RWPE2 (cell line): ENCODE measurements at regions not wholly inside any gene's neighbourhood (a gene's known extent, or its start where the extent isn't known, plus 50 kb on each side); places are given as distances from the start of the nearest gene placed in this dataset.

Experiments used
- ATAC-seq: fragments of 200-7000 bp; cut with Tn5 transposase; 3 replicates; pipeline ENCODE4 v1.9.1; 2021; ENCODE audit warnings: low read depth
- DNase-seq: peaks from one replicate; pipeline ENCODE4 v3.0.0-alpha.2; 2020; ENCODE audit warnings: low spot score
- H3K27ac ChIP-seq: fragments of 450-650 bp; 2 replicates; pipeline ENCODE4 v1.5.1; 2017; ENCODE audit warnings: mild to moderate bottlenecking; ENCODE audit not compliant: poor library complexity, severe bottlenecking
- H3K27me3 ChIP-seq: fragments of 250-450 bp; sonication (Bioruptor Pico); 2 replicates; pipeline ENCODE4 v1.5.1; 2021; ENCODE audit warnings: mild to moderate bottlenecking, moderate library complexity; ENCODE audit not compliant: insufficient read depth, poor library complexity, severe bottlenecking
- H3K36me3 ChIP-seq: fragments of 250-450 bp; sonication (Bioruptor Pico); 2 replicates; pipeline ENCODE4 v1.5.1; 2020; ENCODE audit warnings: low read depth, mild to moderate bottlenecking, moderate library complexity
- H3K4me1 ChIP-seq: fragments of 250-450 bp; sonication (Bioruptor Pico); 2 replicates; pipeline ENCODE4 v1.5.1; 2021; ENCODE audit warnings: mild to moderate bottlenecking, moderate library complexity; ENCODE audit not compliant: insufficient read depth, poor library complexity, severe bottlenecking
- H3K4me3 ChIP-seq: fragments of 250-450 bp; sonication (Bioruptor Pico); 2 replicates; pipeline ENCODE4 v1.5.1; 2021; ENCODE audit warnings: mild to moderate bottlenecking, moderate library complexity; ENCODE audit not compliant: severe bottlenecking
- H3K9me3 ChIP-seq: fragments of 250-450 bp; sonication (Bioruptor Pico); 2 replicates; pipeline ENCODE4 v1.5.1; 2021; ENCODE audit warnings: mild to moderate bottlenecking, moderate library complexity; ENCODE audit not compliant: severe bottlenecking
- TF ChIP-seq, protein P1 (sequence below): fragments of 450-650 bp; IDR thresholded peaks from one replicate; pipeline ENCODE4 v1.5.1; 2017; ENCODE audit warnings: mild to moderate bottlenecking, moderate library complexity; ENCODE audit not compliant: poor library complexity, severe bottlenecking

DNA sequence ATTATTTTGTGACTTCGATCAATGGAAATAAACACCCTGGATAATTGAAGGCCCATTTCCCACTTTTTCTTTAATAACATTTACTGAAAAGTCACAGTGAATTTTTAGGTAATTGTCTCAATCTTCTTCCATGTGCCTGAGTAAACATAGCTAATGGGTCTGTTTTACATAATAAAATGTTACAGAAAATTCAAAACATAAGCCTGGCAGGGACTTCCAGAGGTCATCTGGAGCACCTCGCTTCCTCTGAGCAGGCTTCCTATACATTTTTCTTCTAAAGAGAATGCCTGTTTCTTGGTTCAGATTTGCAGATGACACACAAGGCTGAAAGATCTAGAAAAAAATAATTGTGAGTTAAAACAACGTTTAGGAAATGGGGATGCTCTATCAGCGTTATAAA lies 183.8 kb upstream of the PDE3A start:
- ATAC-seq, result no peak
- DNase-seq, result no peak
- Histone ChIP-seq H3K27me3 (no peaks in the 10 kb centered on the region), H3K4me3 (no peak overlapping the region), H3K27ac (no peak overlapping the region), H3K9me3 (no peaks in the 10 kb centered on the region), H3K4me1 (no peaks in the 10 kb centered on the region), H3K36me3 (no peaks in the 10 kb centered on the region)
- TF ChIP-seq, protein P1, sequence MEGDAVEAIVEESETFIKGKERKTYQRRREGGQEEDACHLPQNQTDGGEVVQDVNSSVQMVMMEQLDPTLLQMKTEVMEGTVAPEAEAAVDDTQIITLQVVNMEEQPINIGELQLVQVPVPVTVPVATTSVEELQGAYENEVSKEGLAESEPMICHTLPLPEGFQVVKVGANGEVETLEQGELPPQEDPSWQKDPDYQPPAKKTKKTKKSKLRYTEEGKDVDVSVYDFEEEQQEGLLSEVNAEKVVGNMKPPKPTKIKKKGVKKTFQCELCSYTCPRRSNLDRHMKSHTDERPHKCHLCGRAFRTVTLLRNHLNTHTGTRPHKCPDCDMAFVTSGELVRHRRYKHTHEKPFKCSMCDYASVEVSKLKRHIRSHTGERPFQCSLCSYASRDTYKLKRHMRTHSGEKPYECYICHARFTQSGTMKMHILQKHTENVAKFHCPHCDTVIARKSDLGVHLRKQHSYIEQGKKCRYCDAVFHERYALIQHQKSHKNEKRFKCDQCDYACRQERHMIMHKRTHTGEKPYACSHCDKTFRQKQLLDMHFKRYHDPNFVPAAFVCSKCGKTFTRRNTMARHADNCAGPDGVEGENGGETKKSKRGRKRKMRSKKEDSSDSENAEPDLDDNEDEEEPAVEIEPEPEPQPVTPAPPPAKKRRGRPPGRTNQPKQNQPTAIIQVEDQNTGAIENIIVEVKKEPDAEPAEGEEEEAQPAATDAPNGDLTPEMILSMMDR, result no peak

- TF ChIP-seq, protein P1, result no peak
- no peak overlapping the region for H3K4me3 ChIP-seq
- no peak overlapping the region for H3K27ac ChIP-seq
- no peak for DNase-seq
- no peaks in the 10 kb centered on the region for H3K36me3 ChIP-seq
- no peak for ATAC-seq
- H3K4me1 ChIP-seq, result no peaks in the 10 kb centered on the region
- no peaks in the 10 kb centered on the region for H3K27me3 ChIP-seq
- no peaks in the 10 kb centered on the region for H3K9me3 ChIP-seq
These were observed 180.9 kb upstream of the PDE3A start for GRCh38 chr12:20187456-20187855.

DNA sequence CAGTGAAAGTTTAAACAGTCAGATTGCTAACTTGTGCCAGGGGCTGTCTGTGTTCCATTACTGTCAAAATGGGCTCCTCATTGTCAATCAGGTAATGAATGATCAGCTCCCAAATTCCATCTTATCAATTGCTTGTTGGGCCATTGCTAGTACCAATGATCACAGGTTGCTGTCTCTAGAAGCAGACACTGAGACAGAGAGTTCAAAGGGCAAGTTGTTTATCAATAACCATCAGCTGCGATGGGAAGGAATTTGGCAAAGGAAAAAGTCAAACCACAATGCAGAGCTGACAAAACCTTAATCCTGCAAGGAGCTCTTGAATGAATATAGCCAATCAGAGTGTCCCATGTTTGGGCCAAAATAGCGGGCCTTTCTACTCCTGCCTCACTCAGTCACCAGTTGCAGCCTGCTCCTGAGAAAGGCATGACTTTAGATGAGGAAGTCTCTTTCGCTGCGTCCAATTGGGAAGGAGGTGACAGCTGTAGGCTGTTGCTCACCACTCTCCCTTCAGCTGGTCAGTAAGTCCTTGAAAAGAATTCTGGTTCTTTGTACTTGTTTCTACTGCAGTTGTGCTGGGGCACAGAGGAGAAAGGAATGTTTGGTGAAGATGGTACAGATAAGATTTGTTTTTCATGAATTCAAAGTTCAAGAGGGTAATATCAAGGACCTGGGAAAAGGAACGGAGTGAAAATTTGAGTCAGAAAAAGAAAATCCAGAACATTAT lies 179.2 kb upstream of the PDE3A start:
- H3K27ac ChIP-seq, result no peak overlapping the region
- ATAC-seq (no peak), DNase-seq (no peak)
- H3K36me3 ChIP-seq, result no peaks in the 10 kb centered on the region
- no peaks in the 10 kb centered on the region for H3K4me1 ChIP-seq
- H3K9me3 ChIP-seq, result no peaks in the 10 kb centered on the region
- no peak overlapping the region for H3K4me3 ChIP-seq
- TF ChIP-seq, protein P1, result no peak
- H3K27me3 ChIP-seq, result no peaks in the 10 kb centered on the region

GRCh38 chr12:20189767-20190166 lies 178.6 kb upstream of the PDE3A start:
- Histone ChIP-seq H3K27me3 (no peaks in the 10 kb centered on the region), H3K9me3 (no peaks in the 10 kb centered on the region), H3K4me3 (no peak overlapping the region), H3K36me3 (no peaks in the 10 kb centered on the region), H3K27ac (no peak overlapping the region), H3K4me1 (no peaks in the 10 kb centered on the region)
- no peak for ATAC-seq
- TF ChIP-seq, protein P1, result no peak
- DNase-seq, result no peak

DNA sequence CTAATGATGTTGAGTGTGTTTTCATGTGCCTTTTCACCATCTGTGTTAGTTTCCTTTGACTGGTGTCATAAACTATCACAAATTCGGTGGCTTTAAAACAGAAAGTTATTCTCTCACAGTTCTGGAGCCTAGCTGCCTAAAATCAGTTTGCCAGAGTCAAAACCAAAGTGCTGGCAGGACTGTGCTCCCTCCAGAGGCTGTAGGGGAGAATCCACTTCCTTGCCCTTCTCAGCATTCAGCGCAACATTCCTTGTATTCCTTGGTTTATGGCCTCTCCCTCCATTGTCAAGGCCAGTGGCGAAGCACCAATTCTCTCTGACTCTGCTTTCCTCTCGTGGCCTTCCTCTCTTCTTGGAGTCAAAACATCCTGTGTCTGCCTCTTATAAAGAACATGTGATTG lies 174.2 kb upstream of the PDE3A start:
- DNase-seq (no peak), ATAC-seq (no peak)
- no peaks in the 10 kb centered on the region for H3K9me3 ChIP-seq
- TF ChIP-seq, protein P1, result no peak
- H3K4me1 ChIP-seq, result no peaks in the 10 kb centered on the region
- no peaks in the 10 kb centered on the region for H3K27me3 ChIP-seq
- H3K36me3 ChIP-seq, result no peaks in the 10 kb centered on the region
- H3K27ac ChIP-seq, result no peak overlapping the region
- no peak overlapping the region for H3K4me3 ChIP-seq
